GM12864 (cell line): ENCODE measurements at regions not wholly inside any gene's neighbourhood (a gene's known extent, or its start where the extent isn't known, plus 50 kb on each side); places are given as distances from the start of the nearest gene placed in this dataset.
"Not testable (repeated sequence)": the region's sequence is repeated elsewhere in the genome, so short reads cannot be mapped to it uniquely, and the experiment has no call there.

Experiments
- DNase-seq: peaks from one replicate; pipeline ENCODE4 v3.0.0-alpha.2; 2011; ENCODE audit warnings: low read depth
- H3K4me3 ChIP-seq: 2 replicates; pipeline ENCODE4 v1.5.1; 2011; ENCODE audit warnings: mild to moderate bottlenecking, low read depth, low read length, control low read depth
- CTCF ChIP-seq: IDR thresholded peaks from 2 replicates; pipeline ENCODE4 v1.5.1; 2011; ENCODE audit warnings: low read depth, mild to moderate bottlenecking, moderate library complexity, low read length, control low read depth, inconsistent platforms; ENCODE audit errors: missing control alignments

DNA sequence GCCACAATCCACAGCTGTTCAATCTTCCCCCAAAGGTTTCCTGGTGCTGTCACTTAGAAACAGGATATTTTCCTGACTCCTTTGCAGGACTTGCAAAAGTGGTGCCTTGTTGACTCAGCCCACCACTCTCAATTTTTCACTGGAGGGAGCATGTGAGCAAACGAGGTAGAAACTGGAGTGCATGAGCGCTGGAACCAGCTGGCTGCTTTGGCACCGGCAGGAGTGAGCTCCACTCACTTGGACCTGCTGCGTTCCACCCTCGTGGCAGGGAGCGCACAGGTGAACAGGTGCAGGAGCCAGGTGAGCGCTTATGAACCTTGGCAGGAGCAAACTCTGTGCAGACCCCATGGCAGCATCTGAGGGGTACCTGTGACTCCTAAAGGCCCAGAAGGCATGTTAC lies 364.1 kb upstream of the RORB start:
- no peak for TF ChIP-seq CTCF
- no peak for DNase-seq

GRCh38 chr9:74133921-74134320 lies 363.2 kb upstream of the RORB start:
- no peak for DNase-seq
- TF ChIP-seq CTCF = no peak

More for the DNA sequence above, 364.1 kb upstream of the RORB start:
- H3K4me3 ChIP-seq = no peak overlapping the region

GRCh38 chr9:74138182-74138581 lies 359.0 kb upstream of the RORB start:
- no peak overlapping the region for H3K4me3 ChIP-seq
- no peak for TF ChIP-seq CTCF
- no peak for DNase-seq

More at GRCh38 chr9:74133921-74134320, 363.2 kb upstream of the RORB start:
- H3K4me3 ChIP-seq = no peak overlapping the region

DNA sequence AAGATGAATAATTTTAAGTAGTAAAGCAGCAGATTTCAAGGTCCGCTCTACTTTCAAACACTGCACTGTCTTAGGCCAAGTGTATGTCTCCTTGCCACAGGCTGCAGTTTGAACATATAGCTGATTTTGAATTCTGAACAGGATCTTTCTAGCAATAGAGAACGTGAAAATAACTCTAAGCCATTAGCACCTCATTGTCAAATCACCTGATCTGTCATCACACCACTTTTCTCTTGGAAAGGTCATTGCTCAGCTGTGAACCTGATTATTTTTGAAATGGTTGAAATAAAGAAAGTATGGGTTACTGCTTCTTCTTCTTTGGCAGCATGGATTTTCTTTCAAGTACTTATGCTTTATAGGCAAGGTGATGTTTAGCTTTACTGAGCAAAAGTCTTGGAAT lies 357.0 kb upstream of the RORB start:
- no peak overlapping the region for H3K4me3 ChIP-seq
- no peak for DNase-seq
- TF ChIP-seq CTCF = no peak

DNA sequence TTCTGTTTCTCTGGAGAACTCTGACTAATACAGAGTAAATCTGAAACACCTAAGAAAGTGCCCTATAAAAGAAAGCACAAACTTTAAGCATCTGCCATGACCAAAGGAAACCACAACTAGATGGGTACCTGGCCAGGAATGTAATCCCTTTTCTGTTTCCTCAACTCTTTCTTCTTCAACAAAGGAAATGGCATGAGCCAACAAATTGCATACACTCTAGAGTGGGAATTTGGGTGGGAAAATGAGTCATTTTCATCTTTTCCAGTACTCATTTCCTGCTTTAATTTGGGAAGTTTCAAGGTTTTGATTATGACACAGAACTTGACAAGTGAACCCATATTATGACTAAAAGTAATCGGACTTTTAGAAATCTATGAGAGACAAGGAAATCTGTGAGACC lies 349.2 kb upstream of the RORB start:
- no peak overlapping the region for H3K4me3 ChIP-seq
- TF ChIP-seq CTCF = no peak
- DNase-seq = no peak

- DNase-seq = peak; percentile 30
- no peak for TF ChIP-seq CTCF
- H3K4me3 ChIP-seq = no peak overlapping the region
Observed at GRCh38 chr9:74172874-74173273, 324.3 kb upstream of the RORB start.

DNA sequence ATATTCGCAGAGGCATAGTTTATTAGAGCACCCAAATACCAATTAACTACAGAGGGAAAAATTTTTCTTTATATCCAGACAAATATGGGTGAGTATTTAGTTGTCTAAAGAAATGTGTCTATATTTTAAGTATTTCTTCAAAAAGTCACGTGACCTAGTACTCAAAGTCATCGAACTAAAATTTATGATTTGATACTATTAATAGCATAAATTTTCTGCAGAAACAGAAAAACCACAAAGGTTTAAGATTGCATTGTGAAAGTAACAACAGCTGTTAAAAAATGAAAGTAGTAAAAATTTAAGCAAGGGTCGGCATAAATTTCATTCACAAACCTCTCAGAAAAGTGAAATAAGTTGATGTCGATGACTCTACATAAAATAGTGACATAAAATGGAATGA lies 323.9 kb upstream of the RORB start:
- no peak for TF ChIP-seq CTCF
- no peak for DNase-seq
- H3K4me3 ChIP-seq = no peak overlapping the region

DNA sequence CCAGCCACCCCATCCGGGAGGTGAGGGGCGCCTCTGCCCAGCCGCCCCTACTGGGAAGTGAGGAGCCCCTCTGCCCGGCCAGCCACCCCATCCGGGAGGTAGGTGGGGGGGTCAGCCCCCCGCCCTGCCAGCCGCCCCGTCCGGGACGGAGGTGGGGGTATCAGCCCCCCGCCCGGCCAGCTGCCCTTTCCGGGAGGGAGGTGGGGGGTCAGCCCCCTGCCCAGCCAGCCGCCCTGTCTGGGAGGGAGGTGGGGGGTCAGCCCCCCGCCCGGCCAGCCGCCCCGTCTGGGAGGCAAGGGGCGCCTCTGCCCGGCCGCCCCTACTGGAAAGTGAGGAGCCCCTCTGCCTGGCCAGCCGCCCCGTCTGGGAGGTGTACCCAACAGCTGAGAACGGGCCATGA lies 299.4 kb upstream of the RORB start:
- H3K4me3 ChIP-seq, DNase-seq: not testable (repeated sequence)
